H1 (cell line): ENCODE measurements at regions not wholly inside any gene's neighbourhood (a gene's known extent, or its start where the extent isn't known, plus 50 kb on each side); places are given as distances from the start of the nearest gene placed in this dataset.

Source experiments
- CTCF ChIA-PET: fragments of 300-600 bp; sonication (Branson Sonifier 250); formaldehyde crosslinking; loops from one replicate; lab custom pipeline; 2021; ENCODE audit not compliant: partially characterized antibody; lab: Charles Lee
- POLR2A ChIA-PET: fragments of 300-600 bp; sonication (Branson Sonifier 250); formaldehyde crosslinking; loops from one replicate; lab custom pipeline; 2021; ENCODE audit warnings: inconsistent platforms; ENCODE audit not compliant: partially characterized antibody; lab: Charles Lee
- DNase-seq, 2 experiments: peaks; one replicate each; pipeline versions ENCODE4 v3.0.0 to v3.0.0-alpha.2; 2010 to 2022; ENCODE audit warnings: low spot score in 2 of 2, low read depth in 1 of 2, mixed read lengths in 1 of 2
- FAIRE-seq: peaks from 2 replicates; lab custom pipeline; 2011; peaks lifted over from hg19 to GRCh38; lab: Jason Lieb, UNC
- H2AFZ ChIP-seq: 2 replicates; pipeline ENCODE4 v1.8.1; 2012; ENCODE audit warnings: low read length, inconsistent platforms
- H2AK5ac ChIP-seq: 2 replicates; pipeline ENCODE4 v1.6.1; 2013; ENCODE audit warnings: low read depth, low read length
- H2BK120ac ChIP-seq: replicated peaks from 2 replicates; pipeline ENCODE3; 2013; ENCODE audit warnings: low read depth, low read length, inconsistent platforms
- H2BK12ac ChIP-seq: 2 replicates; pipeline ENCODE4 v1.6.1; 2013; ENCODE audit warnings: low read depth, low read length
- H2BK15ac ChIP-seq: 2 replicates; pipeline ENCODE4 v1.6.1; 2013; ENCODE audit warnings: low read length
- H2BK20ac ChIP-seq: 2 replicates; pipeline ENCODE4 v1.6.1; 2013; ENCODE audit warnings: low read length
- H2BK5ac ChIP-seq: 2 replicates; pipeline ENCODE4 v1.6.1; 2013; ENCODE audit warnings: low read depth, low read length
- H3K14ac ChIP-seq: 2 replicates; pipeline ENCODE4 v1.6.1; 2013; ENCODE audit warnings: inconsistent platforms; ENCODE audit not compliant: insufficient read length
- H3K18ac ChIP-seq: 2 replicates; pipeline ENCODE4 v1.6.1; 2013; ENCODE audit warnings: low read length; ENCODE audit errors: extremely low read depth
- H3K23ac ChIP-seq: 2 replicates; pipeline ENCODE4 v1.6.1; 2013; ENCODE audit warnings: inconsistent platforms; ENCODE audit not compliant: insufficient read length
- H3K23me2 ChIP-seq: 2 replicates; pipeline ENCODE4 v1.6.1; 2013; ENCODE audit warnings: low read depth, low read length
- H3K27ac ChIP-seq: 2 replicates; pipeline ENCODE4 v1.6.1; 2011; ENCODE audit warnings: low read depth, low read length, inconsistent platforms
- H3K27me3 ChIP-seq, 4 experiments: replicated peaks in 1 of 4; 1 replicate in 1 of 4; 2 replicates in 3 of 4; pipeline versions ENCODE4 v1.6.1 to v1.8.1; 2011 to 2013; ENCODE audit warnings: low read length in 3 of 4, mild to moderate bottlenecking in 3 of 4, inconsistent platforms in 2 of 4, mixed read lengths in 2 of 4, moderate library complexity in 1 of 4; ENCODE audit not compliant: control insufficient read depth in 3 of 4, insufficient read depth in 3 of 4; ENCODE audit errors: extremely low read depth in 1 of 4
- H3K36me3 ChIP-seq, 4 experiments: 2 replicates each; pipeline versions ENCODE4 v1.6.1 to v1.8.1; 2011 to 2013; ENCODE audit warnings: mild to moderate bottlenecking in 4 of 4, low read length in 3 of 4, moderate library complexity in 2 of 4, control low read depth in 1 of 4, inconsistent platforms in 1 of 4; ENCODE audit not compliant: insufficient read depth in 4 of 4, control insufficient read depth in 2 of 4
- H3K4ac ChIP-seq: replicated peaks from 2 replicates; pipeline ENCODE3; 2013; ENCODE audit warnings: low read length, low read depth, mixed read lengths, inconsistent platforms; ENCODE audit not compliant: insufficient read length
- H3K4me1 ChIP-seq, 4 experiments: replicated peaks in 1 of 4; 1 replicate in 1 of 4; 2 replicates in 3 of 4; pipeline versions ENCODE4 v1.6.1 to v1.8.1; 2011 to 2013; ENCODE audit warnings: low read length in 3 of 4, inconsistent platforms in 2 of 4, mixed read lengths in 1 of 4; ENCODE audit not compliant: insufficient read depth in 4 of 4, control insufficient read depth in 3 of 4
- H3K4me2 ChIP-seq, 2 experiments: 2 replicates each; pipeline versions ENCODE4 v1.6.1 to v1.8.1; 2011 to 2013; ENCODE audit warnings: low read depth in 2 of 2, low read length in 2 of 2, control low read depth in 1 of 2, inconsistent platforms in 1 of 2, mild to moderate bottlenecking in 1 of 2; ENCODE audit not compliant: insufficient read depth in 1 of 2
- H3K4me3 ChIP-seq, 4 experiments: fragments of 200-600, 300-600 bp in 1 of 4; sonication (generic), shearing (Covaris generic), sonication (Bioruptor Twin) in 1 of 4; 2 replicates each; pipeline versions ENCODE4 v1.5.1 to v1.8.1; 2011 to 2016; ENCODE audit warnings: low read length in 4 of 4, low read depth in 3 of 4, control low read depth in 2 of 4, inconsistent platforms in 2 of 4, mild to moderate bottlenecking in 2 of 4, mixed read lengths in 1 of 4, moderate library complexity in 1 of 4; ENCODE audit not compliant: insufficient read depth in 2 of 4; ENCODE audit errors: extremely low read depth in 1 of 4
- H3K56ac ChIP-seq: replicated peaks from 2 replicates; pipeline ENCODE3; 2013; ENCODE audit warnings: low read depth, mild to moderate bottlenecking, mixed read lengths, low read length, inconsistent platforms; ENCODE audit not compliant: insufficient read length
- H3K79me1 ChIP-seq: 2 replicates; pipeline ENCODE4 v1.6.1; 2013; ENCODE audit warnings: low read depth, low read length, control low read depth
- H3K79me2 ChIP-seq, 2 experiments: 2 replicates each; pipeline versions ENCODE4 v1.6.1 to v1.8.1; 2012 to 2013; ENCODE audit warnings: low read length in 2 of 2, mild to moderate bottlenecking in 2 of 2, inconsistent platforms in 1 of 2; ENCODE audit not compliant: insufficient read depth in 2 of 2, control insufficient read depth in 1 of 2
- H3K9ac ChIP-seq, 4 experiments: replicated peaks in 1 of 4; 1 replicate in 1 of 4; 2 replicates in 3 of 4; pipeline versions ENCODE4 v1.6.1 to v1.8.1; 2011 to 2013; ENCODE audit warnings: low read depth in 3 of 4, low read length in 3 of 4, control low read depth in 2 of 4, mild to moderate bottlenecking in 2 of 4, moderate library complexity in 2 of 4, inconsistent platforms in 1 of 4; ENCODE audit errors: extremely low read depth in 1 of 4
- H3K9me3 ChIP-seq, 2 experiments: 2 replicates each; pipeline versions ENCODE4 v1.6.1 to v1.8.1; 2012 to 2013; ENCODE audit warnings: mild to moderate bottlenecking in 2 of 2, moderate library complexity in 2 of 2, control low read depth in 1 of 2, inconsistent platforms in 1 of 2, low read depth in 1 of 2, low read length in 1 of 2, mixed read lengths in 1 of 2; ENCODE audit not compliant: insufficient read depth in 2 of 2
- H4K20me1 ChIP-seq, 2 experiments: replicated peaks in 1 of 2; 2 replicates each; pipeline versions ENCODE3 to v1.8.1; 2011 to 2013; ENCODE audit warnings: inconsistent platforms in 2 of 2, low read length in 2 of 2, mild to moderate bottlenecking in 1 of 2; ENCODE audit not compliant: insufficient read depth in 2 of 2, control insufficient read depth in 1 of 2
- H4K5ac ChIP-seq: 2 replicates; pipeline ENCODE4 v1.6.1; 2013; ENCODE audit warnings: low read length, low read depth, mixed read lengths, inconsistent platforms; ENCODE audit not compliant: insufficient read length
- H4K8ac ChIP-seq: 2 replicates; pipeline ENCODE4 v1.8.0; 2013; ENCODE audit warnings: mild to moderate bottlenecking, moderate library complexity, low read length, inconsistent platforms; ENCODE audit not compliant: insufficient read depth; ENCODE audit errors: extremely low read depth
- H4K91ac ChIP-seq: replicated peaks from 2 replicates; pipeline ENCODE3; 2013; ENCODE audit warnings: low read length, mixed read lengths, inconsistent platforms; ENCODE audit not compliant: insufficient read length
- BACH1 ChIP-seq: IDR thresholded peaks from 2 replicates; pipeline ENCODE4 v1.6.1; 2012; ENCODE audit warnings: low read length, improper control_type of control experiment
- EP300 ChIP-seq, 2 experiments: IDR thresholded peaks; 1 replicate in 1 of 2; 2 replicates in 1 of 2; pipeline ENCODE4 v1.6.1; 2011 to 2012; ENCODE audit warnings: low read depth in 2 of 2, low read length in 2 of 2, mild to moderate bottlenecking in 2 of 2, borderline replicate concordance in 1 of 2, inconsistent platforms in 1 of 2, moderate library complexity in 1 of 2
- POLR2AphosphoS5 ChIP-seq: IDR thresholded peaks from 2 replicates; pipeline ENCODE4 v1.6.1; 2011; ENCODE audit warnings: low read depth, low read length
- SP2 ChIP-seq: IDR thresholded peaks from 2 replicates; pipeline ENCODE4 v1.6.1; 2012; ENCODE audit warnings: mild to moderate bottlenecking, low read length, inconsistent platforms
- WGBS, 2 experiments: shearing (Covaris generic) in 1 of 2; methylation state at CpG; one replicate each; pipeline versions ENCODE4 v1.1.6 to v1.1.7; 2013 to 2015; ENCODE audit warnings: low lambda C conversion rate in 2 of 2, mixed read lengths in 2 of 2, inconsistent platforms in 1 of 2, low coverage in 1 of 2, missing lambda C conversion rate in 1 of 2; ENCODE audit not compliant: insufficient replicate concordance in 2 of 2, insufficient coverage in 1 of 2, insufficient read length in 1 of 2; ENCODE audit errors: extremely low coverage in 1 of 2, missing lambda C conversion rate in 1 of 2; 5-methylcytosine and 5-hydroxymethylcytosine counted together
- TF ChIP-seq, protein P1 (sequence below): IDR thresholded peaks from 2 replicates; pipeline ENCODE4 v1.6.1; 2011; ENCODE audit warnings: low read depth, mild to moderate bottlenecking, low read length; ENCODE audit not compliant: insufficient read depth

DNA sequence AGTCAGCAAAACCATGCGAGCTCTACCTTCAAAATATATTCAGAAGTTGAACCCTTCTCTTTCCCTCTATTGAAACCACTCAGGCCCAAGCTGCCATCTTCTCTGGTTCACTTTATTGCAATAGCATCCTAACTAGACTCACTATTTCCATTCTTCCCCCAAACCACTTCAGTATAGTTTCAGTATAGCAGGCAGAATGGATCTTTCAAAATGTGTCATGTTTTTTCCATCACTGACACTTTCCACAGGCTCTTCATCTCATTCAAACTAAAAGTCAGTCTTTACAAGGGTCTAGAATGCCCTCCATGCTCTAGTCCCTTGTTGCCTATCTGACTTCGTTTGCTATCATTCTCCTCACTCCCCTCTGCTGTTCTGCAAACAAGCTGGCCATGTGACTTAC, 274.4 kb downstream of the IDS start:
- no peak overlapping the region for H2BK120ac ChIP-seq
- H3K27me3 ChIP-seq, result no peaks in the 10 kb centered on the region
- 79% methylated on average over 1 of the region's 2 CpGs; no CpG with 5 or more reads in 1 of the 2 experiments for WGBS, 2 experiments
- H3K4me3 ChIP-seq, result no peak overlapping the region
- H2BK20ac ChIP-seq, result no peak overlapping the region
- H3K36me3 ChIP-seq, result no peaks in the 10 kb centered on the region
- no peak overlapping the region for H2AK5ac ChIP-seq
- H4K91ac ChIP-seq, result no peak overlapping the region
- DNase-seq (no peak), FAIRE-seq (no peak)
- H3K23ac ChIP-seq, result no peak overlapping the region
- H3K79me1 ChIP-seq, result no peaks in the 10 kb centered on the region
- no peak overlapping the region for H2BK12ac ChIP-seq
- H3K27ac ChIP-seq, result no peak overlapping the region
- H3K9ac ChIP-seq, result no peak overlapping the region
- H3K79me2 ChIP-seq, result no peaks in the 10 kb centered on the region
- CTCF ChIA-PET, result interaction anchor here (1.1 kb wide), 1 partner anchor 12 kb away, joined by 3 read pairs; no protein-coding TSS in a partner anchor
- POLR2A ChIA-PET, result no interaction called here
- no peak overlapping the region for H3K14ac ChIP-seq
- H2AFZ ChIP-seq, result no peak overlapping the region
- H3K4ac ChIP-seq, result no peak overlapping the region
- H3K4me2 ChIP-seq, result no peak overlapping the region
- no peaks in the 10 kb centered on the region for H3K4me1 ChIP-seq
- no peaks in the 10 kb centered on the region for H3K23me2 ChIP-seq
- H4K8ac ChIP-seq, result no peak overlapping the region
- TF ChIP-seq POLR2AphosphoS5 (no peak), SP2 (no peak), BACH1 (no peak), EP300 (IDR thresholded peaks at IDR 0.05; ENCODE audit: borderline replicate concordance in 1 of 2, low read depth in 2 of 2, low read length in 2 of 2) (no peak)
- TF ChIP-seq, protein P1, sequence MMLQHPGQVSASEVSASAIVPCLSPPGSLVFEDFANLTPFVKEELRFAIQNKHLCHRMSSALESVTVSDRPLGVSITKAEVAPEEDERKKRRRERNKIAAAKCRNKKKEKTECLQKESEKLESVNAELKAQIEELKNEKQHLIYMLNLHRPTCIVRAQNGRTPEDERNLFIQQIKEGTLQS, result no peak
- H3K18ac ChIP-seq, result no peak overlapping the region
- no peak overlapping the region for H2BK15ac ChIP-seq
- no peak overlapping the region for H4K5ac ChIP-seq
- no peak overlapping the region for H3K56ac ChIP-seq
- H4K20me1 ChIP-seq, result no peaks in the 10 kb centered on the region
- no peak overlapping the region for H2BK5ac ChIP-seq
- no peaks in the 10 kb centered on the region for H3K9me3 ChIP-seq
